ENCODE measurements at regions not wholly inside any gene's neighbourhood (a gene's known extent, or its start where the extent isn't known, plus 50 kb on each side); places are given as distances from the start of the nearest gene placed in this dataset.
"Not testable (repeated sequence)": the region's sequence is repeated elsewhere in the genome, so short reads cannot be mapped to it uniquely, and the experiment has no call there.

DNA sequence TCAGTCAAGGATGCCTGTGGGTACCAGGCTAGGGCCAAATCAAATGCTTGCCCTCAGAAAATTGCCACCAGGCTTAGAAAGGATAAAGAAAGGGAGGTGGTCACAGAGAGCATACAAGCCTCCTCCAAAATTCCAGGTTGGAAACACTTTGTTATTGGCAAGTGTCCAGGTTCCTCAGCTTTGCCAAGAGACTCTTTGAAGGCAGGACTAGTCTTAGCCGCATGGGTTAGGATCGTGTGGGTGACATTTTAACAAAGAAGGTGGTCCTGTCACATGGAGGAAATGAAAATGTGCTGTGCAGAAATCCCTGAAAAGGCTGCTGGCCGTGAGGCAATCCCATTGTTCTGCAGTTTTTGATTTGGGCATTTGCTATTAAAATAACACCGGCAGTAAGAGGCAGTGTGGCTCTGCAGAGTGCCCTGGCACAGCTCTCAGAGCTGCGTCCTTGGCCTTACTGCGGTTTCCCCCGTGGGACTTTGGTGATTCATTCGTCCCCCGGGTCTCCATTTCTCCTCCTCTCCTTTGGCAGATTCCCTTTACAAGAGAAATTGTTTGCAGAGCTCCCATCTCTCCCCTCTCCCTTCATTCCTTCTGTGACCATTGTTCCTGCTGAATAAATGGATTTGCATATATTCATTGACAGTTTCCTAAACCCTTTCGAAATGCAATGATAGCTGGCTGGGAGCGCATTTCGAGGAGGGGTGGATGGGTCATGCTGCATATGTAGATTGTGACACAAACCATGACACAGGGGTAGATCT is 187.3 kb downstream of the VAPA start:
- Histone ChIP-seq H3K4me3 (no peak overlapping the region), H3K27ac (peak overlapping the region in 9 of 21 experiments; percentile 1 to 69 (median 34))

DNA sequence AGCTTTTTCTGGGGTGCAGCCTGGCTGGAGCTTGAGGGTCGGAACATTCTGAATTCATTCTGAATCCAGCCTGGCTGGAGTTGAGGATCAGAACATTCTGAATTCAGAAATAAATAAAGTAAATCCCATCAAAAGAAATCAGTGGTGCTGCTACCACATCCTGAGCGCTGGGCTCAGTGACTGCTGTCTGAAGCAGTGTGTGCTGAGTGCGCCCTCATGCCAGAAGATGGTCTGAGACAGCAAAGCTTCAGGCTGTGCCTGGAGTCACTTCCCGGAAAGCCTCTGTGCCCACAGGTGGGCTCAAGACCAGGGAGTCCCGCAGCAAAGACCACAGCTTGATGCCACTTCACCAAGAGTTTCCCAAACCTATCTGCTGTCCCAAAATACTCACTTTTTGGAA is 187.9 kb downstream of the VAPA start:
- Histone ChIP-seq H3K27ac (peak overlapping the region in 11 of 21 experiments; percentile 1 to 69 (median 34)), H3K4me3 (no peak overlapping the region)

DNA sequence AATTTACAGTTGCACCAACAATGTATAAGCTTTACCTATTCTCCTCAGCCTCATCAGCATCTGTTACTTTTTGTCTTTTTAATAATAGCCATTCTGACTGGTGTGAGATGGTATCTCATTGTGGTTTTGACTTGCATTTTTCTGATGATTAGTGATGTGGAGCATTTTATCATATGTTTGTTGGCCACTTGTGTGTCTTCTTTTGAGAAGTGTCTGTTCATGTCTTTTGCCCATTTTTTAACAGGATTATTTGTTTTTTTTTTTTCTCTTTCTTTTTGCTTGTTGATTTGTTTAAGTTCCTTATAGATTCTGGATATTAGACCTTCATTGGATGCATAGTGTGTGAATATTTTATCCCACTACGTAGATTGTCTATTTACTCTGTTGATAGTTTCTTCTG is 191.3 kb downstream of the VAPA start:
- not testable (repeated sequence) for H3K4me3 ChIP-seq

DNA sequence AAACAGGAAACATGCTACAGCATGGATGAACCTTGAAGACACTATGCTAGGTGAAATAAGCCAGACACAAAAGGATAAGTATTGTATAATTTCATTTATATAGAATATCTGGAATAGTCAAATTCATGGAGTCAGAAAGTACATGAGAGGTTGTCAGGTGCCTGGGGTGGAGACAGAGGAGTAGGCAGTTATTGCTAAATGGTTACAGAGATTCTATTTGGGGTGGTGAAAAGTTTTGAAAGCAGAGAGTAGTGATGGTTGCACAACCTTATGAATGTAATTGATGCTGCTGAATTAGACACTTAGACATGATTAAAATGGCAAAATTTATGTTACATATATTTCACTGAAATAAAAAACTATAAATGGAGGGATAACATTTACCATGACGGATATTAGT is 197.4 kb downstream of the VAPA start:
- no peak overlapping the region for H3K4me3 ChIP-seq
- peak overlapping the region in 2 of 21 experiments; percentile 53 to 54 for H3K27ac ChIP-seq

More for the DNA sequence above, 191.3 kb downstream of the VAPA start:
- not testable (repeated sequence) for H3K27ac ChIP-seq

DNA sequence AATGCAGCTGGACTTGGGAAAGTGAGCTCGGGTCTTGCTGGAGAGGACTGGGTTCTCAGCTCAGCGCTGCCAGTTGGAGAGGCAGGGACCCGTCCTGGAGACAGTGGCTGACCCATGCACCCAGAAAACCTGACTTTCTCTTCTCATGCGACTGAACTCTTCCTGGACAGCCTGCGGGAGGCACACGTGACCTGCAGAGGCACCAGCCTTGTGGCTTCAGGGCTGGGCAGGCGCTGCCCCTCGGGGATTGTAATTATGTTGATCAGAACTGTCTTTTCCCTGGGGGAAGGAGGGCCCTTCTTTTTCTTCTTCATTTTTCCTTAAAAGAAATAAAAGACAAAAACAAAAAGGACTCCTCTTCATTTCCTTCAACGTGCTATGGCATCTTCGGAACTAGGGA is 198.1 kb downstream of the VAPA start:
- H3K4me3 ChIP-seq = no peak overlapping the region
- H3K27ac ChIP-seq = peak overlapping the region in 6 of 21 experiments; percentile 16 to 67 (median 54)

DNA sequence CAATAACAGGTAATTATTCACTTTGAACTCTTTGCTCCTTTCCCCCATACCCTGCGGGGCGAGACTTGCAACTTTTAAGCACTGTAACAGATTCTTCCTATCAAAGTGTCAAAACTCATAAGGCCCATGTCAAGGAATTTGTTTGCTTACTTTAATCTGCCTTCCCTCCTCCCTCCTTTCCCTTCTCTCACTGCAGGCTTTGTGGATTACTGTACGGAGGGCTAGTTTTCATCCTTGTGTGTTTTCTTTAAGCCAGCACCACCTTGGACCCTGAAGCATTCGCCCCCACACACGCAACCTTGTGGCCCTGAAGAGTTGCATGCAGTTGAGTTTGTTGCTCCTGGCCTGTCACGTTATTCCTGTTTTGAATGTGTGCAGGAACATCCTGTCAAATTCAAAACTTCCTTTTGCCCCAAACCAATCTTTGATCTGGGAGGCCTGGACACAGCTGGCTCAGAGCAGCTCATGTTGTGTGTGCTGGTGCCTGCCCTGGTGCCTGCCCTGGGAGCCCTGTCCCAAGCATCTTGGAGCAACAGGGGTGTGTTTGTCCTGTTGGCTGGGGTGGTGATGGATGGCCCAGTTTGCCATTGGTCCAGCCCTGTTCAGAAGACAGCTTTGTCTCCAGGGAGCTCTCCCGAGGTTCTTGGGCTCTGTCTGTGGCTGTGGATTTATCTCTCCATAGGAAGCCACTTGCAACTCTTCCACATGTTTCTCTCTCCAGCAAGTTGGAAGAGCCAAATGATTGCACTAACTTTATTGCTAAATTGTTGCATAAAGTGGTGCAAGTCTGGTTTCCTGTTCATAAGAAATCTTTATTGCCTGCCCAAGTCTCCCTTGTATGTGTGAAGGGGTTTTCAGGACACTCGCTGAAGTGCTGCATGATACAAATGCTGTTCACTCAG is 199.6 kb downstream of the VAPA start:
- Histone ChIP-seq H3K4me3 (no peak overlapping the region), H3K27ac (peak overlapping the region in 1 of 21 experiments; percentile 67)

DNA sequence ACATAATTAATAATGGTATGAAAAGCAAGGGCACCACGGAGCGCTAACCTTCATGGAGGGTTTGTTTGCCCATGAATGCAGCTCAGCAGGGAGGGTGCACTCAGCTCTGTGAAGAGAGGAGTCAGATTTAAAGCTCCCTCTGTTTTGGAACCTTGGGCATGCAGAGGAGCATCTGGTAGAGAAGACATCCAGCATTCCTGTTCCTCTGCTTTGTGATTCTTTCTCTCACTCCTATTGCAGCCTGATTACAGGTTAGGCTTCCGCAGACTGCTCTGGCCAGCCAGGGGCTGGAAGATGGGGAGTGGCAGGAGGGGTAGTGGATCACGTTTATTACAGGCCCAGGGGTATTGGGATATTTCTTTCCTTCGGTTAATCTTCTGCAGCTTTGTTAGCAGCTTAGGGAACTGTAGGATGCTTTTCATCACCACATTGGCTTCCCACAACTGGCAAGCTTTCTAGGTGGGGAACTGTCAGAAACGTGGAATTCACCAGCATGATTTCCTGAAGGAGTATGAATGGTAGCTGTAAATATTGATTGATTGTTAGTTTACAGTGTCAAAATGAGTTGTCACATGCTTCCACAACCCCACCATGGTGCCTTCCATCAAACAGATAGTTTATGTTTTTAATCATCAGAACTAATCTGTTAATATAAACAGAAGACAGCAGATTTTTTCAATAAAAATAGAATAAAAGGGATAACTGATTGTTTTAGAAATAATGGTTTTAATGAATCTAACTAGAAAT is 201.1 kb downstream of the VAPA start:
- H3K27ac ChIP-seq = no peak overlapping the region
- no peak overlapping the region for H3K4me3 ChIP-seq

DNA sequence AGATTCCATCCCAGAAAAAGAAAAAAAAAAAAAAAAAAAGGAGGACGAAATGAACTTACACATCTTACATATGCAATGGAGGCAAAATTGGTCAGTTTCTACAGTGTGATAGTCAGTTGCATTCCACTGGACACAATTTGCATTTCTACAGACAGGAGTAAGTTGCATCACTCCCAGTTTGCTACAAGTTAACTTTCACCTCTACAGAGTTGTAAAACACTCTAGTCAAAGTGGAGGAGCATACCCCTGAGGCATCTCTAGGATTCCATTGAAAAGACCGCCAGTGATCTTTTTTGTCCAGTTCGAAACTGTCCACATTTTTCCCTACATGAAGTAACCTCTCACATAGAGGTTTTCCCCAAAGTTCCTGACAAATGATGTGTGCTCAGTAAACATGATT is 202.8 kb downstream of the VAPA start:
- Histone ChIP-seq H3K4me3 (no peak overlapping the region), H3K27ac (no peak overlapping the region)

DNA sequence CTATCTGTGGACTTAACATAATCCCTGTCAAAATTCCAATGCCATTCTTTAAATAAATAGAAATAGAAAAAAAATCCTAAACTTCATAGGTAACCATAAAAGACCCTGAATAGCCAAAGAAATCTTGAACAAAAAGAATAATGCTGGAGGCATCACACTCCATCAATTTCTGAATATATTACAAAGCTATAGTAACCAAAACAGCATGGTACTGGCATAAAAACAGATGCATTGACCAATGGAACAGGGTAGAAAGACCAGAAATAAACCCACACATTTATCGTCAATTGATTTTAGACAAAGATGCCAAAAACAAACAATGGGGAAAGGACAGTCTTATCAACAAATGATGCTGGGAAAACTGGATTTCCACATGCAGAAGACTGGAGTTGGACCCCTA is 205.7 kb downstream of the VAPA start:
- H3K27ac ChIP-seq = no peak overlapping the region
- H3K4me3 ChIP-seq = no peak overlapping the region

DNA sequence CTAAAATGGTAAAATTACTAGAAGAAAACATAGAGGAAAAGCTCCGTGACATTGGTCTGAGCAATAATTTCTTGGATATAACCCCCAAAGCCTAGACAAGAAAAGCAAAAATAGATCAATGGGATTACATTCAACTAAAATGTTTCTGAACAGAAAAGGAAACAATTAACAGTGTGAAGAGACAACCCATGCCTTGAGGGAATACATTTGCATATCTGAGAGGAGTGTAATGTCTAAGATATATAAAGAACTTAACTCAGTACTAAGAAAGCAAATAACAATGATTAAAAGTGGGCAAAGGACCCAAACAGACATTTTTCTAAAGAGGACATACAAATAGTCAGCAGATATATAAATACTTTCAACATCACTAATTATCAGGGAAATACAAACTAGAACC is 206.2 kb downstream of the VAPA start:
- peak overlapping the region in 2 of 21 experiments; percentile 8 to 85 for H3K27ac ChIP-seq
- no peak overlapping the region for H3K4me3 ChIP-seq

DNA sequence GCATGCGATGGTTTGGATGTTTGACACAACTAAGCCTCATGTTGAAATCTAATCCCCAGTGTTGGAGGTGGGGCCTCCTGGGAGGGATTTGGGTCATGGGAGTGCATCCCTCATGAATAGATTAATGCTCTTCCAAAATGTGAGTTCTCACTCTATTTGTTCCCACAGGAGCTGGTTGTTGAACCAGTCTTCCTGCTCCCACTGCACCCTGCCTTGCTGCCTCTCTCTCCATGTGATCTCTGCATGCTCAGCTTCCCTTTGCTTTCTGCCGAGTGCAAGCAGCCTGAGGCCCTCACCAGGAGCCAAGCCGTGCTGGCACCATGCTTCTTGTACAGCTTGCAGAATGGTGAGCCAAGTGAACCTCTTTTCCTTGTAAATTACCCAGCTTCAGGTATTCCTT is 206.8 kb downstream of the VAPA start:
- no peak overlapping the region for H3K4me3 ChIP-seq

DNA sequence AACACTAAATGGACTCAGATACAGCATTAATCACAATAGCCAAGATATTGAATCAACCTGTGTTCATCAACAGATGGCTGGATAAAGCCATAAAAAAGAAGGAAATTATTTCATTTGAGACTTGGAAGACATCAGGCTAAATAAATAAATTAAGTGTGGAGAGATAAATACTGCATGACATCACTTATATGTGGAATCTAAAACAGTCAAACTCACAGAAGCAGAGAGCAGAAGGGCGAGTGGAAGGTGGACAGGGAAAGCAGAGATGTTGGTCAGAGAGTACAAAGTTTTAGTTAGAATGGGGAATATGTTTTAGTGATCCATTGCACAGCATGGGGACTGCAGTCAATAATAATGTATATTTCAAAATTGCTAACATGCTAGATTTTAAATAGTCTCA is 207.2 kb downstream of the VAPA start:
- Histone ChIP-seq H3K27ac (peak overlapping the region in 2 of 21 experiments; percentile 5 to 85), H3K4me3 (no peak overlapping the region)

More for the DNA sequence above, 206.8 kb downstream of the VAPA start:
- H3K27ac ChIP-seq = peak overlapping the region in 4 of 21 experiments; percentile 5 to 85 (median 24)

DNA sequence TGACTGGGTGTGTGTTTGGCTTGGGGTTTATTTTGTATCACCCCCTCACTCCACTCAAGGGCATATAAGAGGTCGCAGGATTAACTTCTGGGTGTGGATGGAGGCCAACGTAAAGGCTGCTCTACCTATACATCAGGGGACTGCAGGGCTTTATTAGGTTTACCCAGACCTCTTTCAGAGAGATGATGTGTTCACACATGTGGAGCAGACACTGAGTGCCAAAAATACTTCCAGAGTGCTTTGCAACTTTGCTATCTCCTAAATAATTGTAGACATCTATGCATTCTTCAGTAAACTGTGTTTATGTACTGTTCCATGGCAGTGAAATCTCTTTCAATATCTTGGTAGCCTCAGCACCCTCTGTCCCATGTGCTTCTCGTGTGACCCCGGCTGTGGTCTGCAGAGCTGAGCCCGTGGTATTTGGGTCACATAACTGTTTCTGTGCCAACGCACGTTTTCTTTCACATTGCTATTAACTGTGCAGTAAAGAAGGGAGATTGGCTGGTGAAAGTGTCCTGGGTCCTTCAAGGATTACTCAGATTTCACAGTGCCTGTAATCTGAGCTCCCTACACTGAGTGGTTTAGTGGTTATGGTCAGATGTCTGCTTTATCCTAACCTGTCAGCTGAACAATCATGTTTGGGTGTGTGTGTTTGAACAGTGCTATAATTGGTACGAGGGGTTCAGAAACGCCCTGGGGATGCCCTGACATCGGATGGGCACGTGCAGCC is 208.1 kb downstream of the VAPA start:
- Histone ChIP-seq H3K4me3 (no peak overlapping the region), H3K27ac (peak overlapping the region in 16 of 21 experiments; percentile 12 to 85 (median 54))

DNA sequence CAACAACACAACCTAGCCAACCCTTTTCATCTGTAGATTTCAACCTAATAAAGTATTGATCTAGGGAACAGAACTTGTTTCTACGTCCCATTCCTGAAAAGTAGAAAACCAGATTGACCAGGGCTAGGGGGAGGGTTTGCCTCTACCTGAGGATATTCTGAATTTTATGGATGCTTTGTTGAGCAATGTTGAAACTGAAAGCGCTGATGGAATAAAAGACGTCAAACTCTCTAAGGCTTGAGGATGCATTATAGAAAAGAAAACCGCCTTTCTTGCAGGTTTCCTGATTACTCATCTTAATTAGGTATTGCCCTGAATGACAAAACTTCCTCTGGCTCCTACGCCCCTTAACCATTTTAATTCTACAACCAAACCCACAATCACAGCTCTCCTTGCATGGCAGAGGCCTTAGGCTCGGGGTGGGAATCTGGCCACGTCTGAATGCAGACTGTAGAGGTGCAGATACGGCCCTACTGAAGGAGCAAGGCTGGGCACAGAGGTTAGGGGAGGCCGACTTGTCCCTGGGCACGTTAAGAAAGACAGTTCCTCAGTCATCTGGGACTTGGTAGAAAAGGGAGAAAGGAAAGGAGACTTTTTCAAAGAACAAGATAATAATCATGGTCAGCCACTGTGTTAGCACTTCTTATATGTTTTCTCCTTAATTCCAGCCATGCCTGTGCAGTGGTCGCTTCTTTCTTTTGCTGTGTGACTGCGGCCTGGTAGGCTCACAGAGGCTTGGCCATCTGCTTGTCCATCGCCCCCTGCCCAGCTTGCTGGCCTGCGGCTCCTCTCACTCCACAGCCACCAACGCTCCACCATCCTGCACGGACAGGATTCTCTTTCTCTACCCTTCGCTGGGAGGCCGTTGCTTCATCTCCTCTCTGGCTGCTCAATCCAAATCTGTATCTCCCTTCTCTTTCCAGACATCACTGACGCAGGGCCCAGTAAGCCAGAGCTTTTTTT is 209.5 kb downstream of the VAPA start:
- no peak overlapping the region for H3K4me3 ChIP-seq
- peak overlapping the region in 16 of 21 experiments; percentile 35 to 85 (median 58) for H3K27ac ChIP-seq

DNA sequence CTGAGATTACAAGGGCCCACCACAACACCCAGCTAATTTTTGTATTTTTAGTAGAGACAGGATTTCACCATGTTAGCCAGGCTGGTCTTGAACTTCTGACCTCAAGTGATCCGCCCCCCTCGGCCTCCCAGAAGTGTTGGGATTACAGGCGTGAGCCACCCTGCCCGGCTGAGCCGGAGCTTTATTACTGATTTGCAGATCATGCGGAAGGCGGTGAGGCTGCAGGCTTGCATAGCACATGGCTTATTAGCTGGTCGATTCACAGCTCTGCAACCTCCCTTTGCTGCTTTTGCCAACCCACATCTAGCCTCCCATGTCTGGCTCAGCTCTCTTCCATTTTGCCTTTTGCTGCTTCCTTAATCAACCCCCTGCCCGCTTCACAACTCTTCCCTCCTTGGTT is 210.3 kb downstream of the VAPA start:
- Histone ChIP-seq H3K27ac (peak overlapping the region in 1 of 21 experiments; percentile 85), H3K4me3 (no peak overlapping the region)

DNA sequence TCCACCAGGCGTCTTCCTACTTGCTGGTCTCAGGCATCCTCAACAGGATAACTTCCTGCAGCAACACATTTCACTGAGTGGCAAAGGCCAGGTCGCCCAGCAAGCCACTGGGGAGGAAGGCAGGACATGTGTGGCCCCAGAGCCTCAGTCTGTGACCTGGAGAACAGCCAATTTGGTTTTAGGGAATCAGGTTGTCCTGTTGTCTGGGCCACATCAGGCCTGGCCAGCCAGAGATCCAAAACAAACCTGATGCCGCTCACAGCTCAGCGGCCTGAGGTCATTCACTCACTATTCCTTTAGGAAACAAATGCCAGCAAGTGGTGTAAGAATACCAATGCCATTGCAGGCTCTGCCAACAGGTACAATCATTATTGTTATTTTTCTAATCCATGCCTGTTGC is 210.7 kb downstream of the VAPA start:
- no peak overlapping the region for H3K4me3 ChIP-seq
- H3K27ac ChIP-seq = peak overlapping the region in 6 of 21 experiments; percentile 8 to 85 (median 30)

DNA sequence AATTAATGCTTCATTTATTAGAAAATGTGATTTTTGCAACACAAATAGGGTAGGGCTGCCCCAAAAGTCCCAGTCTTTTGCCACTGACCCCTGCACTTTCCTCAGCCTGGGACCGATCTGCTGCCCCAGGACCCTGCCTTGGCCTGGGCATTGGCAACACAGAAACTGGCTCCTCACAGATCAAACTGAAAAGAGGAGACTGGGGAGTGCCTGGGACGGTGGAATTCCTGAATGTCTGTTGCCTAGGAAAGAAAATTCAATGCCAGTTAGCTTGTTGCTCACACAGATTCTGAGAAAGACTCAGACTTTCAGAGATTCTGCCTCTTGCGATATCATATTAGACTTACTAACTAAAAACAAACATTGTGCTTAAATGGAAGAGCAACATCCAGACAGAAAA is 211.2 kb downstream of the VAPA start:
- peak overlapping the region in 5 of 21 experiments; percentile 8 to 85 (median 38) for H3K27ac ChIP-seq

DNA sequence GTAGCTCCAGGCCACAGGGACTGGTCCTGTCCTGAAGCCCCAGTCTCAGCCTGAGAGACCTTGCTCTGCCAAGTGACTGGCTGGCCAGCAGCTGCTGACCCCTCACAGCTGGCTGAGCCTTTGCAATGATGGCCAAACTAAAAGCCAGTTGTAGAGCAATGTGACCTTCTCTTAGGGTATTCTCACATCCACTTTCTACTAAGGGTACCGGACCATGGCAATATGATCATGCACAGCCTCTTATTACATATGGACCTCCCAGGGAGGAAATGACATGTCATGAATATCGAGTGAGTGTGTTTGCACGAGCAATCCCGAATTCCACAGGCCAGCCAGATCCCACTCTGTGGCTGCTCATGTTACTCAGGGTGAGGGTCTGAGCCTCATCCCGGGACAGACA is 213.9 kb downstream of the VAPA start:
- Histone ChIP-seq H3K27ac (peak overlapping the region in 1 of 21 experiments; percentile 7), H3K4me3 (no peak overlapping the region)

More for the DNA sequence above, 211.2 kb downstream of the VAPA start:
- no peak overlapping the region for H3K4me3 ChIP-seq
